ENCODE measurements at regions not wholly inside any gene's neighbourhood (a gene's known extent, or its start where the extent isn't known, plus 50 kb on each side); places are given as distances from the start of the nearest gene placed in this dataset.

- H3K79me2 ChIP-seq (ENCODE audit: control insufficient read depth, insufficient read depth, low read length) = no peaks in the 10 kb centered on the region
- no peak for FAIRE-seq
Measured at GRCh38 chr5:67338421-67338820, 141.8 kb upstream of the CD180 start.

GRCh38 chr5:67337751-67338150, 141.2 kb upstream of the CD180 start:
- Histone ChIP-seq H3K4me3 (replicated peaks in 1 of 3; ENCODE audit: insufficient read depth in 1 of 3, low read depth in 1 of 3, low read length in 3 of 3) (no peak overlapping the region), H4K20me1 (replicated peaks; ENCODE audit: control insufficient read depth, extremely low read depth, insufficient read depth, low read length) (no peaks in the 10 kb centered on the region), H3K9me3 (replicated peaks; ENCODE audit: control insufficient read depth, insufficient read depth, low read length) (no peaks in the 10 kb centered on the region), H3K4me2 (ENCODE audit: insufficient read depth, low read length) (no peak overlapping the region), H3K79me2 (ENCODE audit: control insufficient read depth, insufficient read depth, low read length) (no peaks in the 10 kb centered on the region), H3K9me1 (replicated peaks; ENCODE audit: control insufficient read depth, extremely low read depth, insufficient read depth, low read length) (no peaks in the 10 kb centered on the region), H3K4me1 (ENCODE audit: control insufficient read depth, extremely low read depth, insufficient read depth, low read length) (no peaks in the 10 kb centered on the region), H3K9ac (replicated peaks; ENCODE audit: extremely low read depth, insufficient read depth, low read length) (no peak overlapping the region), H3K36me3 (ENCODE audit: control insufficient read depth in 2 of 2, extremely low read depth in 1 of 2, insufficient read depth in 2 of 2, low read length in 2 of 2) (no peaks in the 10 kb centered on the region), H3K27me3 (ENCODE audit: control insufficient read depth in 2 of 2, insufficient read depth in 2 of 2, low read length in 2 of 2) (no peaks in the 10 kb centered on the region), H2AFZ (ENCODE audit: low read depth, low read length) (no peak overlapping the region), H3K27ac (ENCODE audit: insufficient read depth, low read depth, low read length) (no peak overlapping the region)
- DNase-seq (ENCODE audit: low read depth, low spot score) (no peak), FAIRE-seq (no peak)
- dilution Hi-C loops (cut with MboI; ENCODE audit: extremely low pct_ligation_motif_present, low sequenced_read_pairs) = no loop called here
- ChIA-PET CTCF (interaction anchor here (1.1 kb wide), 1 partner anchor 22 kb away, joined by 3 read pairs; no protein-coding TSS in a partner anchor), POLR2A (no interaction called here)
- no TSS peak for BruUV-seq (replicated peaks)
- intact Hi-C loops (cut with micrococcal nuclease) = no loop called here
- no peak for TF ChIP-seq FOS (IDR thresholded peaks at IDR 0.05; ENCODE audit: borderline replicate concordance, insufficient read depth, low read length)
- TF ChIP-seq EZH2 (IDR thresholded peaks at IDR 0.05; ENCODE audit: borderline replicate concordance, low read depth, low read length, severe bottlenecking) = no peak
- no peak for TF ChIP-seq GATA2 (IDR thresholded peaks at IDR 0.05; ENCODE audit: insufficient read depth, insufficient read length, low read depth, low read length)
- no peak for TF ChIP-seq POLR2AphosphoS5 (IDR thresholded peaks at IDR 0.05; ENCODE audit: insufficient read depth, low read depth, low read length)
- TF ChIP-seq MAX (IDR thresholded peaks at IDR 0.05; ENCODE audit: insufficient read depth, insufficient read length) = no peak
- TF ChIP-seq MYC (IDR thresholded peaks at IDR 0.05; ENCODE audit: low read depth, low read length) = no peak
- no peak for TF ChIP-seq CTCF (IDR thresholded peaks at IDR 0.05; ENCODE audit: extremely low read depth in 1 of 2, insufficient read depth in 1 of 2, low read depth in 1 of 2, low read length in 2 of 2)
- TF ChIP-seq POLR2A (IDR thresholded peaks at IDR 0.05; ENCODE audit: low read depth, low read length) = no peak
- TF ChIP-seq JUN (IDR thresholded peaks at IDR 0.05; ENCODE audit: borderline replicate concordance, insufficient read depth, insufficient read length, low read depth) = no peak

More at GRCh38 chr5:67338421-67338820, 141.8 kb upstream of the CD180 start:
- dilution Hi-C loops (cut with MboI; ENCODE audit: extremely low pct_ligation_motif_present, low sequenced_read_pairs) (no loop called here), intact Hi-C loops (cut with micrococcal nuclease) (no loop called here)
- Histone ChIP-seq H3K27ac (ENCODE audit: insufficient read depth, low read depth, low read length) (no peak overlapping the region), H3K9me1 (replicated peaks; ENCODE audit: control insufficient read depth, extremely low read depth, insufficient read depth, low read length) (no peaks in the 10 kb centered on the region), H3K4me2 (ENCODE audit: insufficient read depth, low read length) (no peak overlapping the region), H3K9ac (replicated peaks; ENCODE audit: extremely low read depth, insufficient read depth, low read length) (no peak overlapping the region), H2AFZ (ENCODE audit: low read depth, low read length) (no peak overlapping the region), H3K4me3 (replicated peaks in 1 of 3; ENCODE audit: insufficient read depth in 1 of 3, low read depth in 1 of 3, low read length in 3 of 3) (no peak overlapping the region), H3K4me1 (ENCODE audit: control insufficient read depth, extremely low read depth, insufficient read depth, low read length) (no peaks in the 10 kb centered on the region), H3K9me3 (replicated peaks; ENCODE audit: control insufficient read depth, insufficient read depth, low read length) (no peaks in the 10 kb centered on the region), H3K36me3 (ENCODE audit: control insufficient read depth in 2 of 2, extremely low read depth in 1 of 2, insufficient read depth in 2 of 2, low read length in 2 of 2) (no peaks in the 10 kb centered on the region), H4K20me1 (replicated peaks; ENCODE audit: control insufficient read depth, extremely low read depth, insufficient read depth, low read length) (no peaks in the 10 kb centered on the region), H3K27me3 (ENCODE audit: control insufficient read depth in 2 of 2, insufficient read depth in 2 of 2, low read length in 2 of 2) (no peaks in the 10 kb centered on the region)
- TF ChIP-seq MAX (IDR thresholded peaks at IDR 0.05; ENCODE audit: insufficient read depth, insufficient read length) = no peak
- no peak for DNase-seq (ENCODE audit: low read depth, low spot score)
- POLR2A ChIA-PET = no interaction called here
- CTCF ChIA-PET = interaction anchor here (1.0 to 1.1 kb wide), 2 partner anchors 23 to 914 kb away, joined by 3 to 4 read pairs; no protein-coding TSS in a partner anchor
- no TSS peak for BruUV-seq (replicated peaks)

Measured in endothelial cell of umbilical vein (primary cell).